Upper lobe of left lung (tissue), 4 donors: ENCODE measurements at regions not wholly inside any gene's neighbourhood (a gene's known extent, or its start where the extent isn't known, plus 50 kb on each side); places are given as distances from the start of the nearest gene placed in this dataset.
"Not testable (repeated sequence)": the region's sequence is repeated elsewhere in the genome, so short reads cannot be mapped to it uniquely, and the experiment has no call there.

Experiments used
- EP300 ChIP-seq, 4 donors: sonication (generic); formaldehyde crosslinking; IDR thresholded peaks; one replicate each; pipeline ENCODE4 v1.5.1; 2017; ENCODE audit warnings: antibody characterized with exemption in 4 of 4, control low read depth in 2 of 4
- POLR2A ChIP-seq, 4 donors: fragments of 450-650 bp; IDR thresholded peaks; one replicate each; pipeline ENCODE4 v1.5.1; 2016 to 2017; ENCODE audit warnings: antibody characterized with exemption in 4 of 4, mild to moderate bottlenecking in 2 of 4
- POLR2AphosphoS5 ChIP-seq, 2 donors: sonication (generic); formaldehyde crosslinking; IDR thresholded peaks; one replicate each; pipeline ENCODE4 v1.5.1; 2017; ENCODE audit warnings: antibody characterized with exemption in 2 of 2
- TF ChIP-seq, protein P1 (sequence below), 6 experiments: fragments of 450-650 bp in 4 of 6; fragments of 200-600 bp in 2 of 6; sonication (generic) in 2 of 6; IDR thresholded peaks; one replicate each; pipeline ENCODE4 v1.5.1; 2016 to 2019; ENCODE audit warnings: antibody characterized with exemption in 6 of 6

DNA sequence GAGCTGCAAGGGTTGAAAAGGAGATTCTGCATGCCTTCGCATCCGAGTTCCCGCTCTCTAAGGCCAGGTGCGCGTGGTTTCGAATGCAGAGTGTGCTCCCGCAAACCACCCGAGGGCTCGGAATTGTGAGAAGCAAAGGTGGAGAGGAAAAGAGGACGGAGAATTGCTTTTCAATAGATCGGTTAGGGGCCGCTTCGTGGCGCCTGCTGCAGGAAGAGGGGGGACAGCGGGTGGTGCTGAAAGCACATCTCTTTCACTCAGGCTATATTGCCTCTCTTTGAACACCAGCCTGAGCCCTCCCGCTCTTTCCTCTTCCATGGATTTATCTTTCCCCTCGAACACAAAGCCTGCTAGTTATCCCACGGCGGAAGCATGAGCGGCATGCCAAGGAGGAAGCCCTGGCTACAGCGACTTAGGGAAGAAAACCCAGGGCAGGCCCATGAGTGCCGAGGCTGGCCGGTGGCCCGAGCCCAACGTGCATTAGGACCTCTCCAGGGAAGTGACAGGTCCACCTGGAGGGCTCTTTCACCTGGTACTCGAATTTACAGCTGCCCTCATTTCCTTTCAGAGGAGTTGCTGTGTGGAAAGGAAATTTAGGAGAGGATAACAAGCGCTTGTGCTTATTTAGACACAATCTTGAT, 353.0 kb upstream of the FOLH1 start:
- not testable (repeated sequence) for TF ChIP-seq POLR2A, POLR2AphosphoS5, EP300 (IDR thresholded peaks at IDR 0.05)
- TF ChIP-seq, protein P1, sequence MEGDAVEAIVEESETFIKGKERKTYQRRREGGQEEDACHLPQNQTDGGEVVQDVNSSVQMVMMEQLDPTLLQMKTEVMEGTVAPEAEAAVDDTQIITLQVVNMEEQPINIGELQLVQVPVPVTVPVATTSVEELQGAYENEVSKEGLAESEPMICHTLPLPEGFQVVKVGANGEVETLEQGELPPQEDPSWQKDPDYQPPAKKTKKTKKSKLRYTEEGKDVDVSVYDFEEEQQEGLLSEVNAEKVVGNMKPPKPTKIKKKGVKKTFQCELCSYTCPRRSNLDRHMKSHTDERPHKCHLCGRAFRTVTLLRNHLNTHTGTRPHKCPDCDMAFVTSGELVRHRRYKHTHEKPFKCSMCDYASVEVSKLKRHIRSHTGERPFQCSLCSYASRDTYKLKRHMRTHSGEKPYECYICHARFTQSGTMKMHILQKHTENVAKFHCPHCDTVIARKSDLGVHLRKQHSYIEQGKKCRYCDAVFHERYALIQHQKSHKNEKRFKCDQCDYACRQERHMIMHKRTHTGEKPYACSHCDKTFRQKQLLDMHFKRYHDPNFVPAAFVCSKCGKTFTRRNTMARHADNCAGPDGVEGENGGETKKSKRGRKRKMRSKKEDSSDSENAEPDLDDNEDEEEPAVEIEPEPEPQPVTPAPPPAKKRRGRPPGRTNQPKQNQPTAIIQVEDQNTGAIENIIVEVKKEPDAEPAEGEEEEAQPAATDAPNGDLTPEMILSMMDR (IDR thresholded peaks at IDR 0.05): not testable (repeated sequence)
